ENCODE measurements at regions not wholly inside any gene's neighbourhood (a gene's known extent, or its start where the extent isn't known, plus 50 kb on each side); places are given as distances from the start of the nearest gene placed in this dataset.

DNA sequence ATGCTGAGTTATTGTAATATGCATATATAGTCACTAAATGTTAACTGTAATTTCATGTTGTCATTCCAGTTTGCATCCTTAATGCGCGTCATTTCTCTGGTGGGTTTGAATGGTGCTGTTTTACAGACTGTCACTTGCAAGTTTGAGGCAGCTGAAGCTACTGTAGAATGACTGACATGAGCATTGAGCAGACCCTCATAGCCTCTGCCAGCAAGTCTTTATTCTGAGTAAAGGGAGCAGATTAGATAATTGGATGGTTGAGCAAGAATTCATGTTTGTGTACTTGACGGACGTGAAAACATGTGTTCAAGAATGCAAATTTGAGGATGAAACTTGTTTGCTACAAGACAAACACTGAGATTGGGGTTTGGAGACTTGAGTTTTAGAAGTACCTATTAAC, 854.8 kb upstream of the KLHL29 start:
- Histone ChIP-seq H3K36me3 (ENCODE audit: control insufficient read depth, low read length) (no peaks in the 10 kb centered on the region), H3K27ac (ENCODE audit: low read depth, low read length) (no peak overlapping the region), H3K4me3 (ENCODE audit: low read length) (no peak overlapping the region), H3K9me2 (replicated peaks; ENCODE audit: control insufficient read depth, low read length) (no peaks in the 10 kb centered on the region), H3K4me2 (ENCODE audit: low read length) (no peak overlapping the region), H3K4me1 (ENCODE audit: control insufficient read depth, low read length) (no peaks in the 10 kb centered on the region), H4K20me1 (ENCODE audit: control insufficient read depth, insufficient read depth, low read depth, low read length) (no peaks in the 10 kb centered on the region), H3K79me2 (ENCODE audit: control insufficient read depth, low read length) (no peaks in the 10 kb centered on the region), H3F3A (ENCODE audit: control insufficient read depth, insufficient read depth) (no peaks in the 10 kb centered on the region), H3K9me3 (ENCODE audit: control insufficient read depth, insufficient read depth, low read length) (no peaks in the 10 kb centered on the region), H3K27me3 (ENCODE audit: control insufficient read depth, low read length) (no peaks in the 10 kb centered on the region)
- no peak for TF ChIP-seq CTCF (IDR thresholded peaks at IDR 0.05; ENCODE audit: low read depth, low read length, poor library complexity, severe bottlenecking)

- H3K4me2 ChIP-seq (ENCODE audit: low read length), result no peak overlapping the region
- no peak for TF ChIP-seq EZH2phosphoT487 (IDR thresholded peaks at IDR 0.05; ENCODE audit: borderline replicate concordance, low read length)
- no peaks in the 10 kb centered on the region for H3K9me2 ChIP-seq (replicated peaks; ENCODE audit: control insufficient read depth, low read length)
- H3K4me3 ChIP-seq (ENCODE audit: low read length), result no peak overlapping the region
- H3K36me3 ChIP-seq (ENCODE audit: control insufficient read depth, low read length), result no peaks in the 10 kb centered on the region
- no peaks in the 10 kb centered on the region for H3K79me2 ChIP-seq (ENCODE audit: control insufficient read depth, low read length)
- H4K20me1 ChIP-seq (ENCODE audit: control insufficient read depth, insufficient read depth, low read depth, low read length), result no peaks in the 10 kb centered on the region
- H3K4me1 ChIP-seq (ENCODE audit: control insufficient read depth, low read length), result no peaks in the 10 kb centered on the region
- H3K9me3 ChIP-seq (ENCODE audit: control insufficient read depth, insufficient read depth, low read length), result no peaks in the 10 kb centered on the region
- no peak overlapping the region for H3K27ac ChIP-seq (ENCODE audit: low read depth, low read length)
- no peaks in the 10 kb centered on the region for H3K27me3 ChIP-seq (ENCODE audit: control insufficient read depth, low read length)
- H3F3A ChIP-seq (ENCODE audit: control insufficient read depth, insufficient read depth), result no peaks in the 10 kb centered on the region
Measured at GRCh38 chr2:22536133-22536532, 848.8 kb upstream of the KLHL29 start.

GRCh38 chr2:22554453-22554852, 830.5 kb upstream of the KLHL29 start:
- Histone ChIP-seq H3K4me2 (ENCODE audit: low read length) (no peak overlapping the region), H3K9me3 (ENCODE audit: control insufficient read depth, insufficient read depth, low read length) (no peaks in the 10 kb centered on the region), H3K79me2 (ENCODE audit: control insufficient read depth, low read length) (no peaks in the 10 kb centered on the region), H3K27ac (ENCODE audit: low read depth, low read length) (no peak overlapping the region), H3K27me3 (ENCODE audit: control insufficient read depth, low read length) (no peaks in the 10 kb centered on the region), H3K4me3 (ENCODE audit: low read length) (no peak overlapping the region), H3K9me2 (replicated peaks; ENCODE audit: control insufficient read depth, low read length) (no peaks in the 10 kb centered on the region), H3F3A (ENCODE audit: control insufficient read depth, insufficient read depth) (no peaks in the 10 kb centered on the region), H3K36me3 (ENCODE audit: control insufficient read depth, low read length) (no peaks in the 10 kb centered on the region), H3K4me1 (ENCODE audit: control insufficient read depth, low read length) (no peaks in the 10 kb centered on the region), H4K20me1 (ENCODE audit: control insufficient read depth, insufficient read depth, low read depth, low read length) (no peaks in the 10 kb centered on the region)
- TF ChIP-seq CTCF (IDR thresholded peaks at IDR 0.05; ENCODE audit: low read depth, low read length, poor library complexity, severe bottlenecking) (no peak), EZH2phosphoT487 (IDR thresholded peaks at IDR 0.05; ENCODE audit: borderline replicate concordance, low read length) (no peak)

DNA sequence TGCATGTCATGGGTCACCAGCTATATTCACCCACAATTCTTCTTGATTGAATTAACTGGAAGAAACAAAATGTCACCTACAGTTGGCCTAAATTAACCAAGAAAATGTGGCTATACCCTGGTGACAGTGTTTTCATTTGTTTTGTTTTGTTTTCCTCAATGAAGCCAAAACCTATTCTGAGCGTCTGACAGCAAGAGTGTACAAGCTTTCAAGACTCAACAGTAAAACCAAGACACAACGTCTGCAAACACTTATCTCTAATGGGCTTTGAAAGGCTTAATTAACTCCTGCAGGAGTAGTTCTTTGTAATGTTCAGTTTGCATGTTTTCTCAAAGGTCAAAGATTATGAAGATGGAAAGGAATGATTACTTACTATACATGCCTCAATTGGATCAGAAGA, 827.6 kb upstream of the KLHL29 start:
- H3K36me3 ChIP-seq (ENCODE audit: control insufficient read depth, low read length), result no peaks in the 10 kb centered on the region
- no peak overlapping the region for H3K4me3 ChIP-seq (ENCODE audit: low read length)
- no peaks in the 10 kb centered on the region for H4K20me1 ChIP-seq (ENCODE audit: control insufficient read depth, insufficient read depth, low read depth, low read length)
- H3K79me2 ChIP-seq (ENCODE audit: control insufficient read depth, low read length), result no peaks in the 10 kb centered on the region
- H3K27ac ChIP-seq (ENCODE audit: low read depth, low read length), result no peak overlapping the region
- H3K9me3 ChIP-seq (ENCODE audit: control insufficient read depth, insufficient read depth, low read length), result no peaks in the 10 kb centered on the region
- TF ChIP-seq CTCF (IDR thresholded peaks at IDR 0.05; ENCODE audit: low read depth, low read length, poor library complexity, severe bottlenecking), result no peak
- TF ChIP-seq EZH2phosphoT487 (IDR thresholded peaks at IDR 0.05; ENCODE audit: borderline replicate concordance, low read length), result no peak
- no peaks in the 10 kb centered on the region for H3K9me2 ChIP-seq (replicated peaks; ENCODE audit: control insufficient read depth, low read length)
- H3K4me2 ChIP-seq (ENCODE audit: low read length), result no peak overlapping the region
- H3K27me3 ChIP-seq (ENCODE audit: control insufficient read depth, low read length), result no peaks in the 10 kb centered on the region
- no peaks in the 10 kb centered on the region for H3K4me1 ChIP-seq (ENCODE audit: control insufficient read depth, low read length)
- no peaks in the 10 kb centered on the region for H3F3A ChIP-seq (ENCODE audit: control insufficient read depth, insufficient read depth)
